ENCODE measurements at regions not wholly inside any gene's neighbourhood (a gene's known extent, or its start where the extent isn't known, plus 50 kb on each side); places are given as distances from the start of the nearest gene placed in this dataset.

DNA sequence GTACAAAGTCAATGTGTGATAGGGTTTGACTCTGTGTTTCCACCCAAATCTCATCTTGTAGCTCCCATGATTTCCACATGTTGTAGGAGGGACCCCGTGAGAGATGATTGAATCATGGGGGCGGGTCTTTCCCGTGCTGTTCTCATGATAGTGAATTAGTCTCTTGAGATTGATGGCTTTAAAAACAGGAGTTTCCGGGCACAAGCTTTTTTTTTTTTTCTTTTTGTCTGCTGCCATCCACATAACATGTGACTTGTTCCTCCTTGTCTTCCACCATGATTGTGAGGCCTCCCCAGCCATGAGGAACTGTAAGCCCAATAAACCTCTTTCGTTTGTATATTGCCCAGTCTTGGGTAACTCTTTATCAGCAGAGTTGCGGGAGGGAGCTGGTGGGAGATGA, 259.6 kb downstream of the TUSC7 start:
- Histone ChIP-seq H3K27me3 (ENCODE audit: control insufficient read depth, insufficient read depth, low read length) (no peaks in the 10 kb centered on the region), H3K36me3 (ENCODE audit: control insufficient read depth, insufficient read depth, low read length) (no peaks in the 10 kb centered on the region), H2AFZ (no peak overlapping the region), H3K9me3 (ENCODE audit: control insufficient read depth, low read length) (no peaks in the 10 kb centered on the region), H3K27ac (no peak overlapping the region), H3K79me2 (no peaks in the 10 kb centered on the region), H3K9ac (no peak overlapping the region), H3K4me2 (ENCODE audit: low read length) (no peak overlapping the region), H3K4me1 (no peaks in the 10 kb centered on the region), H3K4me3 (ENCODE audit: low read depth, low read length) (no peak overlapping the region)
- TF ChIP-seq, protein P1, sequence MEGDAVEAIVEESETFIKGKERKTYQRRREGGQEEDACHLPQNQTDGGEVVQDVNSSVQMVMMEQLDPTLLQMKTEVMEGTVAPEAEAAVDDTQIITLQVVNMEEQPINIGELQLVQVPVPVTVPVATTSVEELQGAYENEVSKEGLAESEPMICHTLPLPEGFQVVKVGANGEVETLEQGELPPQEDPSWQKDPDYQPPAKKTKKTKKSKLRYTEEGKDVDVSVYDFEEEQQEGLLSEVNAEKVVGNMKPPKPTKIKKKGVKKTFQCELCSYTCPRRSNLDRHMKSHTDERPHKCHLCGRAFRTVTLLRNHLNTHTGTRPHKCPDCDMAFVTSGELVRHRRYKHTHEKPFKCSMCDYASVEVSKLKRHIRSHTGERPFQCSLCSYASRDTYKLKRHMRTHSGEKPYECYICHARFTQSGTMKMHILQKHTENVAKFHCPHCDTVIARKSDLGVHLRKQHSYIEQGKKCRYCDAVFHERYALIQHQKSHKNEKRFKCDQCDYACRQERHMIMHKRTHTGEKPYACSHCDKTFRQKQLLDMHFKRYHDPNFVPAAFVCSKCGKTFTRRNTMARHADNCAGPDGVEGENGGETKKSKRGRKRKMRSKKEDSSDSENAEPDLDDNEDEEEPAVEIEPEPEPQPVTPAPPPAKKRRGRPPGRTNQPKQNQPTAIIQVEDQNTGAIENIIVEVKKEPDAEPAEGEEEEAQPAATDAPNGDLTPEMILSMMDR (IDR thresholded peaks at IDR 0.05), result no peak

GRCh38 chr3:116969646-116970045, 260.1 kb downstream of the TUSC7 start:
- Histone ChIP-seq H3K4me2 (ENCODE audit: low read length) (no peak overlapping the region), H3K4me1 (no peaks in the 10 kb centered on the region), H2AFZ (no peak overlapping the region), H3K27ac (no peak overlapping the region), H3K4me3 (ENCODE audit: low read depth, low read length) (no peak overlapping the region), H3K79me2 (no peaks in the 10 kb centered on the region), H3K9me3 (ENCODE audit: control insufficient read depth, low read length) (no peaks in the 10 kb centered on the region), H3K27me3 (ENCODE audit: control insufficient read depth, insufficient read depth, low read length) (no peaks in the 10 kb centered on the region), H3K9ac (no peak overlapping the region), H3K36me3 (ENCODE audit: control insufficient read depth, insufficient read depth, low read length) (no peaks in the 10 kb centered on the region)
- TF ChIP-seq, protein P1 (IDR thresholded peaks at IDR 0.05), result no peak

DNA sequence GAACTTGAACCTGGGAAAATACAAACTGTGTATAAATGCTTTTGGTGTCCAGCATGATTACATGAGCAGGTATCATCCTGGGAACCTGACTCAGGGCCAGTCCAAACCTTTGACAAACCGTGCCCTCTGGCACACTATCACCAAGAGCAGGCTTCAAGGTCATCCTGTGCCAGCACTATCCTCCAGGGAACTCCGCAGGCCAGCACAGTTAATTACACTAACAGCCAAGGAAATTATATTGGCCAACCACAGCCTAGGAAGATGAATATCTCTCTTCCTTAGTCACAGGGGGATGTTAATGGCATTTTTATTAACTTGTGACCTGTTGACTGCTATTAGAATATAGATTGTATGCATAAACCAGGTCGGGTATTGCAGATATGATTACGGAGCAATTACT, 262.0 kb downstream of the TUSC7 start:
- Histone ChIP-seq H3K4me3 (ENCODE audit: low read depth, low read length) (no peak overlapping the region), H3K4me1 (no peaks in the 10 kb centered on the region), H3K27me3 (ENCODE audit: control insufficient read depth, insufficient read depth, low read length) (no peaks in the 10 kb centered on the region), H3K27ac (no peak overlapping the region), H3K4me2 (ENCODE audit: low read length) (no peak overlapping the region), H3K36me3 (ENCODE audit: control insufficient read depth, insufficient read depth, low read length) (no peaks in the 10 kb centered on the region), H3K9ac (no peak overlapping the region), H3K9me3 (ENCODE audit: control insufficient read depth, low read length) (no peaks in the 10 kb centered on the region), H2AFZ (no peak overlapping the region), H3K79me2 (no peaks in the 10 kb centered on the region)
- TF ChIP-seq, protein P1 (IDR thresholded peaks at IDR 0.05), result no peak

DNA sequence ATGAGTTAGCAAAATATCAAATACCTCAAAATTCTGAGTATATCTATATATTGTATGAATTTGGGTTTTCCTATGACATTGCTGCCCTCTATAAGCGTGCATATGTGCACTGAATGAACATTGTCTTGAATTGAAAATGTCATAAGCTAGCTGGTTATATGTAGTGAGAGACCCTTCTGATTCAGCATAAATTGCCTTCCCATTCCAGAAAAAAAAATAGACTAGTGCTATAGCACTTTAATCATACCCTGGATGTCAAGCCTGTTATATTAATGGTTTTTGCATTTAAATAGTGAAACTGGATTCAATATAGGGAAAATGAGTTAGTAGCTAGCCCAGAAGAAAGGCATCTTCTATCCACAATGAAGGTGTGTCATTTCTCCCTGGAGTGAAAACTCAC, 265.1 kb downstream of the TUSC7 start:
- TF ChIP-seq, protein P1 (IDR thresholded peaks at IDR 0.05), result no peak
- H3K27me3 ChIP-seq (ENCODE audit: control insufficient read depth, insufficient read depth, low read length), result no peaks in the 10 kb centered on the region
- no peaks in the 10 kb centered on the region for H3K9me3 ChIP-seq (ENCODE audit: control insufficient read depth, low read length)
- H3K4me3 ChIP-seq (ENCODE audit: low read depth, low read length), result no peak overlapping the region
- no peaks in the 10 kb centered on the region for H3K79me2 ChIP-seq
- H3K4me2 ChIP-seq (ENCODE audit: low read length), result no peak overlapping the region
- H3K36me3 ChIP-seq (ENCODE audit: control insufficient read depth, insufficient read depth, low read length), result no peaks in the 10 kb centered on the region
- H3K27ac ChIP-seq, result no peak overlapping the region
- H2AFZ ChIP-seq, result no peak overlapping the region
- H3K9ac ChIP-seq, result no peak overlapping the region
- no peaks in the 10 kb centered on the region for H3K4me1 ChIP-seq

DNA sequence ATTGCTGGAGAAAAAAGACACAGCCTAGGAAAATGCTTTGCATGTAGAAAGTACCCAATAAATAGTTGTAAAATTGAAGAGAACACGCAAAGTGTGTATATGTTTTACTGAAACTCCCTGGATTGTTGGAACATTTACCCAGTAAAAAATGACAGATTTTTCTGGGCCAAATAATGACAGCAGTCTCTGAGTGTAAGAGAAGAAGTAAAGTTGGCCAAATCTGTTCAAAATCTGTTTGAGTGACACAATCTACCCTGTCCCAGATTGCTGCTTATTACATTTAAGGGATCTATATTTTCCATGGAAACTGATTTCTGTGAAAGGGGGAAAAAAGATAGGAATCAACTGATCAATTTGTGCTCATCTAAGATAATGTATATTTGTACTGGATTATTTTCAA, 267.9 kb downstream of the TUSC7 start:
- Histone ChIP-seq H3K27ac (no peak overlapping the region), H3K4me1 (no peaks in the 10 kb centered on the region), H3K9ac (no peak overlapping the region), H3K4me3 (ENCODE audit: low read depth, low read length) (no peak overlapping the region), H3K79me2 (no peaks in the 10 kb centered on the region), H3K4me2 (ENCODE audit: low read length) (no peak overlapping the region), H3K9me3 (ENCODE audit: control insufficient read depth, low read length) (no peaks in the 10 kb centered on the region), H3K36me3 (ENCODE audit: control insufficient read depth, insufficient read depth, low read length) (no peaks in the 10 kb centered on the region), H2AFZ (no peak overlapping the region), H3K27me3 (ENCODE audit: control insufficient read depth, insufficient read depth, low read length) (no peaks in the 10 kb centered on the region)
- TF ChIP-seq, protein P1 (IDR thresholded peaks at IDR 0.05), result no peak

All from parathyroid adenoma (tissue), 2 donors.